ENCODE measurements at regions not wholly inside any gene's neighbourhood (a gene's known extent, or its start where the extent isn't known, plus 50 kb on each side); places are given as distances from the start of the nearest gene placed in this dataset.

- no peak for TF ChIP-seq MAX (IDR thresholded peaks at IDR 0.05)
- TF ChIP-seq YY1 (IDR thresholded peaks at IDR 0.05; ENCODE audit: low read depth) = no peak
- no peak for TF ChIP-seq TEAD4 (IDR thresholded peaks at IDR 0.05)
- no peak for TF ChIP-seq CEBPB (IDR thresholded peaks at IDR 0.05)
- TF ChIP-seq RAD21 (IDR thresholded peaks at IDR 0.05; ENCODE audit: low read depth) = no peak
- TF ChIP-seq CREB1 (IDR thresholded peaks at IDR 0.05; ENCODE audit: low read depth) = no peak
- no peak for TF ChIP-seq TAF1 (IDR thresholded peaks at IDR 0.05; ENCODE audit: low read depth)
Measured at GRCh38 chr6:167679122-167679736, 147.5 kb upstream of the AFDN start.
